Osteoblast (primary cell): ENCODE measurements at regions not wholly inside any gene's neighbourhood (a gene's known extent, or its start where the extent isn't known, plus 50 kb on each side); places are given as distances from the start of the nearest gene placed in this dataset.
"Not testable (repeated sequence)": the region's sequence is repeated elsewhere in the genome, so short reads cannot be mapped to it uniquely, and the experiment has no call there.

Experiments
- DNase-seq: peaks from one replicate; pipeline ENCODE4 v3.0.0; 2011; ENCODE audit warnings: low spot score, mixed read lengths; ENCODE audit not compliant: insufficient read length; ENCODE audit errors: missing footprints
- H2AFZ ChIP-seq: 2 replicates; pipeline ENCODE4 v1.6.0; 2011; ENCODE audit warnings: mild to moderate bottlenecking, low read length
- H3K27ac ChIP-seq: 2 replicates; pipeline ENCODE4 v1.5.1; 2011; ENCODE audit warnings: mild to moderate bottlenecking, low read depth, low read length, moderate library complexity
- H3K27me3 ChIP-seq: 2 replicates; pipeline ENCODE4 v1.6.0; 2012; ENCODE audit warnings: mild to moderate bottlenecking, control low read depth, inconsistent platforms, low read length, moderate library complexity; ENCODE audit not compliant: insufficient read depth
- H3K36me3 ChIP-seq: 2 replicates; pipeline ENCODE4 v1.5.1; 2011; ENCODE audit warnings: mild to moderate bottlenecking, low read length, control low read depth, moderate library complexity; ENCODE audit not compliant: insufficient read depth
- H3K4me1 ChIP-seq: 2 replicates; pipeline ENCODE4 v1.5.1; 2011; ENCODE audit warnings: mild to moderate bottlenecking, low read length, control low read depth, moderate library complexity; ENCODE audit not compliant: insufficient read depth
- H3K4me2 ChIP-seq: 2 replicates; pipeline ENCODE4 v1.6.0; 2011; ENCODE audit warnings: mild to moderate bottlenecking, low read length; ENCODE audit not compliant: insufficient read depth
- H3K4me3 ChIP-seq: fragments of 200-600 bp; sonication (generic); 3 replicates; pipeline ENCODE4 v1.5.1; 2012; ENCODE audit warnings: mild to moderate bottlenecking, low read length, inconsistent platforms; ENCODE audit not compliant: insufficient read depth
- H3K79me2 ChIP-seq: 2 replicates; pipeline ENCODE4 v1.6.0; 2012; ENCODE audit warnings: mild to moderate bottlenecking, low read length, control low read depth, inconsistent platforms; ENCODE audit not compliant: insufficient read depth
- H3K9me3 ChIP-seq: 2 replicates; pipeline ENCODE4 v1.5.1; 2011; ENCODE audit warnings: low read depth, low read length, control low read depth
- H4K20me1 ChIP-seq: 2 replicates; pipeline ENCODE4 v1.6.0; 2012; ENCODE audit warnings: mild to moderate bottlenecking, low read length, control low read depth; ENCODE audit not compliant: insufficient read depth
- TF ChIP-seq, protein P1 (sequence below): IDR thresholded peaks from 2 replicates; pipeline ENCODE4 v1.5.1; 2011; ENCODE audit warnings: mild to moderate bottlenecking, low read depth, low read length, moderate library complexity; ENCODE audit errors: extremely low read depth

DNA sequence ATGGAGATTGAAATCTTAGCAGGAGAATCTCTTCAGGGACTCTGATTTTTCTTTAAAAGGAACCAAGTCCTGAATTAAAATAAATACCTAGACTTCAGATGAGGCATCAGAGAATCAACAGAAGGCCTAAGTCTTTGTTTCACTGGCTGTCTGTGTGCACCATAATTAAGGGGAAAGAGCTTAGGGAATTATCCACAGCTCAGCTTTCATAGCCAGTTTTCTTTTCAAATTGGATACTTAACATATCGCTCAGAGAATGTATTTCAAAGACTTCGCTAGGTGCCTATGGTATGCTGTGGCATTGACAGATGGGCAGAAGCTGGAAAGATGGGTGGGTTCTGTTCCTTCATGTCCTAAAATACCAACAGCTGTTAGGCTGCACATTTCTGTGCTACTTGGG, 325.8 kb downstream of the TMEM38B start:
- H3K79me2 ChIP-seq, result no peaks in the 10 kb centered on the region
- no peak overlapping the region for H3K27ac ChIP-seq
- H3K36me3 ChIP-seq, result no peaks in the 10 kb centered on the region
- no peaks in the 10 kb centered on the region for H3K9me3 ChIP-seq
- H3K4me1 ChIP-seq, result no peaks in the 10 kb centered on the region
- TF ChIP-seq, protein P1, sequence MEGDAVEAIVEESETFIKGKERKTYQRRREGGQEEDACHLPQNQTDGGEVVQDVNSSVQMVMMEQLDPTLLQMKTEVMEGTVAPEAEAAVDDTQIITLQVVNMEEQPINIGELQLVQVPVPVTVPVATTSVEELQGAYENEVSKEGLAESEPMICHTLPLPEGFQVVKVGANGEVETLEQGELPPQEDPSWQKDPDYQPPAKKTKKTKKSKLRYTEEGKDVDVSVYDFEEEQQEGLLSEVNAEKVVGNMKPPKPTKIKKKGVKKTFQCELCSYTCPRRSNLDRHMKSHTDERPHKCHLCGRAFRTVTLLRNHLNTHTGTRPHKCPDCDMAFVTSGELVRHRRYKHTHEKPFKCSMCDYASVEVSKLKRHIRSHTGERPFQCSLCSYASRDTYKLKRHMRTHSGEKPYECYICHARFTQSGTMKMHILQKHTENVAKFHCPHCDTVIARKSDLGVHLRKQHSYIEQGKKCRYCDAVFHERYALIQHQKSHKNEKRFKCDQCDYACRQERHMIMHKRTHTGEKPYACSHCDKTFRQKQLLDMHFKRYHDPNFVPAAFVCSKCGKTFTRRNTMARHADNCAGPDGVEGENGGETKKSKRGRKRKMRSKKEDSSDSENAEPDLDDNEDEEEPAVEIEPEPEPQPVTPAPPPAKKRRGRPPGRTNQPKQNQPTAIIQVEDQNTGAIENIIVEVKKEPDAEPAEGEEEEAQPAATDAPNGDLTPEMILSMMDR, result no peak
- no peak for DNase-seq
- H3K4me3 ChIP-seq, result no peak overlapping the region
- no peaks in the 10 kb centered on the region for H3K27me3 ChIP-seq
- no peak overlapping the region for H2AFZ ChIP-seq
- no peaks in the 10 kb centered on the region for H4K20me1 ChIP-seq
- H3K4me2 ChIP-seq, result no peak overlapping the region

DNA sequence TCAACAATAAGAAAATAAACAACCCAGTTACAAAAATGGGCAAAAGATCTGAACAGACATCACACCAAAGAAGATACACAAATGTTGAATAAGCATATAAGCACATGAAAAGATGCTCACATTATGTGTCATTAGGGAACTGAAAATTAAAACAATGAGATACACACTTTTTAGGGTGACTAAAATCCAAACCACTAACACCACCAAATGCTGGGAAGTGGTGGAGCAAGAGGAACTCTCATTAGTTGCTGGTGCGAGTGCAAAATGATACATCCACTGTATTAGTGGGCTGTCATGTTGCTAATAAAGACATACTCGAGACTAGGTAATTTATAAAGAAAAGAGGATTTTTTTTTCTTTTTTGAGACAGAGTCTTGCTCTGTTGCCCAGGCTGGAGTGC, 329.1 kb downstream of the TMEM38B start:
- Histone ChIP-seq H3K4me2 (no peak overlapping the region), H3K4me3 (no peak overlapping the region), H3K9me3 (no peaks in the 10 kb centered on the region), H3K4me1 (no peaks in the 10 kb centered on the region), H3K27ac (no peak overlapping the region), H2AFZ (no peak overlapping the region), H4K20me1 (no peaks in the 10 kb centered on the region), H3K36me3 (no peaks in the 10 kb centered on the region), H3K79me2 (no peaks in the 10 kb centered on the region), H3K27me3 (no peaks in the 10 kb centered on the region)
- DNase-seq, result no peak
- TF ChIP-seq, protein P1, result no peak

DNA sequence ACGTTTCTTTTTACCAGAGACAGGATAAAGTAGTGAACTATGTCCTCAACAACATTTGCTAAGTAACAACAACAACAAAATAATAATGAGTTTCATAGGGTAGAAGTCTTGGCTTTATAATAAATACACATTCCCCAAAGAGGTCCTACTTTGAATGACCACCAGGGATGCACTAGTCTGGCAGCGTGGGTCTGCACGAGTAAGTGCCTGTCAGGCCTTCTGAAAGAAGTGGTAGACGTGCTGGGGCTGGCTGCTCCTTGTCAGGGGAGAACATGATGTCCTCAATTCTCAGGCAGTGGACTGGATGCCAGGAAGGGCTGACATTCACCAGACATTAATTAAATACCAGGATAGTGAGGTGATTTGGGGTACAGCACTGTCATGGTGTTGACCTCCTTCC, 331.1 kb downstream of the TMEM38B start:
- Histone ChIP-seq H3K27me3 (no peaks in the 10 kb centered on the region), H3K4me2 (no peak overlapping the region), H4K20me1 (no peaks in the 10 kb centered on the region), H3K36me3 (no peaks in the 10 kb centered on the region), H3K9me3 (no peaks in the 10 kb centered on the region), H3K27ac (no peak overlapping the region), H3K4me1 (no peaks in the 10 kb centered on the region), H3K79me2 (no peaks in the 10 kb centered on the region), H3K4me3 (no peak overlapping the region), H2AFZ (no peak overlapping the region)
- TF ChIP-seq, protein P1, result no peak
- DNase-seq, result no peak

DNA sequence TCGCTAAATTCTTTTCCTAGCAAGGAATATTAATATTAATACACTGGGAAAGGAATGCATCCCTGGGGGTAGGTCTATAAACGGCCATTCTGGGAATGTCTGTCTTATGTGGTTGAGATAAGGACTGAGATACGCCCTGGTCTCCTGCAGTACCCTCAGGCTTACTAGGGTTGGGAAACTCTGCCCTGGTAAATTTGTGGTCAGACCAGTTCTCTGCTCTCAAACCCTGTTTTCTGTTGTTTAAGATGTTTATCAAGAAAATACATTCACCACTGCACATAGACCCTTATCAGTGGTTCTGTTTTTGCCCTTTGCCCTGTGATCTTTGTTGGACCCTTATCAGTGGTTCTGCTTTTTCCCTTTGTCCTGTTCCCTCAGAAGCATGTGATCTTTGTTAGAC, 335.8 kb downstream of the TMEM38B start:
- H3K27ac ChIP-seq, H3K36me3 ChIP-seq, H3K79me2 ChIP-seq, H3K4me1 ChIP-seq, H3K4me3 ChIP-seq, H3K9me3 ChIP-seq, H2AFZ ChIP-seq, H3K4me2 ChIP-seq, H4K20me1 ChIP-seq, DNase-seq, H3K27me3 ChIP-seq: not testable (repeated sequence)

DNA sequence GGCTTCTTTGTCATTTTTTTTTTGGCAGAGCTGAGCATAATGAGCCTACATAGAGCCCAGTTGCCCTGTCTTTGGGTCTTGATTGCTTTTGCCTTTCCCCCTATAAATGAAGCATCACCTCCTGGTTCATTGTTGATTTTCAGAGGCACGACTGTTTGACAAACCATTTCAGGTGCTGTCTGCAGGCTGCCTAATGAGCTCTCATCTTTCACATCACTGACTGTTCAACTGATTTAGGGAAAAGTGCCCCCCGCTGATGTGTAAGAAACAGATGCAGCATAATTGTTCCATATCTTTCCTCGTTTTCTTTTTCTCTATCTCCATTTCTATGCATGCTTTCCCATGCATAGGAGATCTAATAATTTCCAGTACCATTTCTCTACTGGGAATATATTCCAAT, 338.6 kb downstream of the TMEM38B start:
- Histone ChIP-seq H3K27me3 (no peaks in the 10 kb centered on the region), H3K4me1 (no peaks in the 10 kb centered on the region), H3K79me2 (no peaks in the 10 kb centered on the region)

More for the DNA sequence above, 338.6 kb downstream of the TMEM38B start:
- Histone ChIP-seq H3K36me3 (no peaks in the 10 kb centered on the region), H3K9me3 (no peaks in the 10 kb centered on the region), H3K4me2 (no peak overlapping the region), H4K20me1 (no peaks in the 10 kb centered on the region), H2AFZ (no peak overlapping the region), H3K4me3 (no peak overlapping the region), H3K27ac (no peak overlapping the region)
- TF ChIP-seq, protein P1, result no peak
- no peak for DNase-seq
